DND-41 (cell line): ENCODE measurements at regions not wholly inside any gene's neighbourhood (a gene's known extent, or its start where the extent isn't known, plus 50 kb on each side); places are given as distances from the start of the nearest gene placed in this dataset.

Experiments
- ATAC-seq: fragments of 200-7000 bp; cut with Tn5 transposase; 3 replicates; pipeline ENCODE4 v1.9.1; 2021; ENCODE audit warnings: low read depth; ENCODE audit not compliant: insufficient read depth
- DNase-seq: peaks from one replicate; pipeline ENCODE4 v3.0.0-alpha.2; 2020
- H2AFZ ChIP-seq: 2 replicates; pipeline ENCODE4 v1.6.0; 2012; ENCODE audit warnings: low read depth, low read length
- H3K27ac ChIP-seq: 2 replicates; pipeline ENCODE4 v1.5.1; 2012; ENCODE audit warnings: low read length, inconsistent platforms
- H3K27me3 ChIP-seq: fragments of 200-600 bp; sonication (generic); 2 replicates; pipeline ENCODE4 v1.6.0; 2012; ENCODE audit warnings: low read length, mild to moderate bottlenecking, inconsistent platforms; ENCODE audit not compliant: insufficient read depth, poor library complexity
- H3K36me3 ChIP-seq: 2 replicates; pipeline ENCODE4 v1.5.1; 2012; ENCODE audit warnings: low read length, inconsistent platforms; ENCODE audit not compliant: insufficient read depth
- H3K4me1 ChIP-seq: 2 replicates; pipeline ENCODE4 v1.5.1; 2012; ENCODE audit warnings: mild to moderate bottlenecking, low read length; ENCODE audit not compliant: insufficient read depth
- H3K4me2 ChIP-seq: 2 replicates; pipeline ENCODE4 v1.6.0; 2012; ENCODE audit warnings: mild to moderate bottlenecking, moderate library complexity, low read length, inconsistent platforms; ENCODE audit not compliant: insufficient read depth
- H3K4me3 ChIP-seq, 2 experiments: fragments of 200-600 bp in 1 of 2; shearing (Covaris generic) in 1 of 2; 2 replicates each; pipeline ENCODE4 v1.5.1; 2012 to 2016; ENCODE audit warnings: inconsistent platforms in 2 of 2, low read length in 2 of 2, mild to moderate bottlenecking in 2 of 2, low read depth in 1 of 2, moderate library complexity in 1 of 2
- H3K79me2 ChIP-seq: 2 replicates; pipeline ENCODE4 v1.6.0; 2012; ENCODE audit warnings: low read length, inconsistent platforms; ENCODE audit not compliant: insufficient read depth
- H3K9ac ChIP-seq: 2 replicates; pipeline ENCODE4 v1.6.0; 2012; ENCODE audit warnings: low read depth, mild to moderate bottlenecking, inconsistent platforms, low read length, moderate library complexity
- H3K9me3 ChIP-seq: 2 replicates; pipeline ENCODE4 v1.5.1; 2012; ENCODE audit warnings: low read length, moderate library complexity, mild to moderate bottlenecking, inconsistent platforms; ENCODE audit not compliant: insufficient read depth, severe bottlenecking
- H4K20me1 ChIP-seq: 2 replicates; pipeline ENCODE4 v1.6.0; 2012; ENCODE audit warnings: low read length; ENCODE audit not compliant: insufficient read depth
- CTCF ChIP-seq: IDR thresholded peaks from 2 replicates; pipeline ENCODE4 v1.5.1; 2012; ENCODE audit warnings: borderline replicate concordance, low read length, moderate library complexity, mild to moderate bottlenecking; ENCODE audit not compliant: poor library complexity, severe bottlenecking; ENCODE audit errors: extremely low read depth
- EZH2 ChIP-seq: IDR thresholded peaks from 3 replicates; pipeline ENCODE4 v1.6.1; 2012; ENCODE audit warnings: borderline replicate concordance, low read depth, mild to moderate bottlenecking, moderate library complexity, low read length, inconsistent platforms; ENCODE audit not compliant: severe bottlenecking

DNA sequence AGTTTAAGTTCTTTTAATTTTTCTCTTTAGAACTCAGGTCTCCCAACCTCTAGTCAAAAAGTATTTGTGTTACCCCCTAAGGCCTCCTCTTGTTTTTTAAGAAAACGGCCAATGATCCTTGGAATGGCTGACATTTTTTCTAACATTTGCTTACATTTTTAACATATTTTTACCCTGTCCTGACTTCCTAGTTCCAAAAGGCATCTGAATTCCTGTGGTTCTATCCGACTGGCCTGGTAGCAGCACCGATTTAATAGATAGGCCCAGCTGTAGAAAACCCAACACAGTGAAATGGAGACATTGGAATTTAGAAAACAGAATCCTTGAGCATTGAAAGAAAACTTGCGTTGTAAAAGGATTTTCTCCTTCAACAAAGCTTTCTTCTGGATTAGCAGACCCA lies 134.7 kb upstream of the GSC start:
- TF ChIP-seq CTCF, result no peak
- no peak for TF ChIP-seq EZH2
- no peaks in the 10 kb centered on the region for H3K79me2 ChIP-seq
- no peak for DNase-seq

DNA sequence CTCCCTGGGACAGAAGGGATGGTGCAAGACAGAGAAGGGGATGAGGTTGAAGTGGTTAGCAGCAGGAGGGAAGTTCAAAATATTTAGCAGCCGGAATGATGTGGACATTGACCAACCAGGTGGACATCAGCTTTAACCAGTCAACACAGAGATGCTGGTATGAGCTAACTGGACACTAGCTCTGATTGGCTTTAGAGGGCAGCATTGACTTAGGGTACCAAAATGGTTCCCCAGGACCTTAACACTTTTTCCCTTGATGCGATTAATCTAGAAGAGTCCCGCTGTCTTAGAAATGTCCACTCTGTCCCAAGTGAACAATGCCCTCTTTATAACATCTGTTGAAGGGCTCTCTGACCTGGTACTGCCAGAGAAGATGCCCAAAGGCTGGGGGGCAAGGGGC lies 134.0 kb upstream of the GSC start:
- no peak overlapping the region for H2AFZ ChIP-seq
- H3K4me2 ChIP-seq, result no peak overlapping the region
- TF ChIP-seq EZH2 (no peak), CTCF (no peak)
- no peaks in the 10 kb centered on the region for H3K79me2 ChIP-seq
- ATAC-seq (no peak), DNase-seq (no peak)
- H3K9ac ChIP-seq, result no peak overlapping the region
- no peaks in the 10 kb centered on the region for H3K36me3 ChIP-seq
- no peaks in the 10 kb centered on the region for H3K4me1 ChIP-seq
- no peaks in the 10 kb centered on the region for H4K20me1 ChIP-seq
- H3K9me3 ChIP-seq, result no peaks in the 10 kb centered on the region
- H3K27ac ChIP-seq, result no peak overlapping the region
- no peak overlapping the region for H3K4me3 ChIP-seq
- H3K27me3 ChIP-seq, result no peaks in the 10 kb centered on the region

More for the DNA sequence above, 134.7 kb upstream of the GSC start:
- no peak overlapping the region for H3K4me3 ChIP-seq
- no peaks in the 10 kb centered on the region for H4K20me1 ChIP-seq
- no peak overlapping the region for H3K9ac ChIP-seq
- no peaks in the 10 kb centered on the region for H3K9me3 ChIP-seq
- H3K27ac ChIP-seq, result no peak overlapping the region
- H2AFZ ChIP-seq, result no peak overlapping the region
- H3K36me3 ChIP-seq, result no peaks in the 10 kb centered on the region
- H3K27me3 ChIP-seq, result no peaks in the 10 kb centered on the region
- no peak for ATAC-seq
- H3K4me1 ChIP-seq, result no peaks in the 10 kb centered on the region
- H3K4me2 ChIP-seq, result no peak overlapping the region

DNA sequence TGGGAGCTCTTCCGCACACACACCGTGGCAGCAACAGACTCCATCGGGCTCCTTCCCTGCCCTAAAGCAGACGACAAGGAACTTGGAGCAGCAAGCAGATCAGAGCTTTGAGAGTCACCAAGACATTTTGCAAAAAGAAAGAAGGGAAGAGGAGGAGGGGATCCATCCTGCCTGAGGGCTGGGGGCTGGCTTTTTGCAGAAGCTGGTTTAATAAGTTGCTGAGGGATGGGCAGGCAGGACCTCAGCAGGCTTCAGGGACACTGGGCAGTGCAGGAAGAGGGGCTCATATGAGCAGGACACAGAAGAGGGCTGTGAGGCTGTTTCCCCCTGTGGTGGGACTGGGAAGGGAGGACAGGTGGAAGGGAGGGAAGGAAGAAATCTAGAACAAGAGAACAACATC lies 133.4 kb upstream of the GSC start:
- H4K20me1 ChIP-seq, result no peaks in the 10 kb centered on the region
- no peak overlapping the region for H2AFZ ChIP-seq
- no peaks in the 10 kb centered on the region for H3K36me3 ChIP-seq
- H3K4me3 ChIP-seq, result no peak overlapping the region
- H3K9me3 ChIP-seq, result no peaks in the 10 kb centered on the region
- ATAC-seq, result no peak
- H3K27me3 ChIP-seq, result no peaks in the 10 kb centered on the region
- no peak overlapping the region for H3K27ac ChIP-seq
- no peak for TF ChIP-seq CTCF
- TF ChIP-seq EZH2, result no peak
- no peak overlapping the region for H3K9ac ChIP-seq
- no peaks in the 10 kb centered on the region for H3K4me1 ChIP-seq
- no peaks in the 10 kb centered on the region for H3K79me2 ChIP-seq
- DNase-seq, result no peak
- H3K4me2 ChIP-seq, result no peak overlapping the region

- Histone ChIP-seq H3K4me2 (no peak overlapping the region), H3K4me3 (no peak overlapping the region), H3K4me1 (no peaks in the 10 kb centered on the region), H3K27ac (no peak overlapping the region), H3K9ac (no peak overlapping the region), H3K9me3 (no peaks in the 10 kb centered on the region), H3K36me3 (no peaks in the 10 kb centered on the region), H4K20me1 (no peaks in the 10 kb centered on the region), H3K79me2 (no peaks in the 10 kb centered on the region), H3K27me3 (no peaks in the 10 kb centered on the region), H2AFZ (no peak overlapping the region)
- TF ChIP-seq CTCF, result no peak
- TF ChIP-seq EZH2, result no peak
- ATAC-seq (no peak), DNase-seq (no peak)
These were observed 127.6 kb upstream of the GSC start for GRCh38 chr14:94897561-94897960.
